ENCODE measurements at regions not wholly inside any gene's neighbourhood (a gene's known extent, or its start where the extent isn't known, plus 50 kb on each side); places are given as distances from the start of the nearest gene placed in this dataset.

GRCh38 chr3:63095-63765, 133.3 kb upstream of the CHL1 start:
- TF ChIP-seq SP1 (IDR thresholded peaks at IDR 0.05) (no peak), SUZ12 (IDR thresholded peaks at IDR 0.05) (no peak), FOXA1 (IDR thresholded peaks at IDR 0.05) (no peak), CTBP1 (IDR thresholded peaks at IDR 0.05; ENCODE audit: borderline replicate concordance) (no peak), L3MBTL2 (conservative IDR thresholded peaks at IDR 0.05) (no peak), FOXM1 (IDR thresholded peaks at IDR 0.05; ENCODE audit: borderline replicate concordance) (no peak), BHLHE40 (IDR thresholded peaks at IDR 0.05; ENCODE audit: borderline replicate concordance) (no peak), ARNT (IDR thresholded peaks at IDR 0.05) (no peak), FOXK2 (IDR thresholded peaks at IDR 0.05) (no peak), NFRKB (IDR thresholded peaks at IDR 0.05) (no peak), TARDBP (IDR thresholded peaks at IDR 0.05) (no peak)

Data from HEK293T (cell line).